ENCODE measurements at regions not wholly inside any gene's neighbourhood (a gene's known extent, or its start where the extent isn't known, plus 50 kb on each side); places are given as distances from the start of the nearest gene placed in this dataset.

GRCh38 chrX:150257353-150258175 lies 105.6 kb upstream of the MAMLD1 start:
- TF ChIP-seq CTCF (conservative IDR thresholded peaks at IDR 0.05; ENCODE audit: low read depth, low read length) (no peak), EZH2phosphoT487 (IDR thresholded peaks at IDR 0.05; ENCODE audit: borderline replicate concordance, low read length) (no peak), EZH2 (IDR thresholded peaks at IDR 0.05; ENCODE audit: low read length, unreplicated experiment) (no peak)

All from PC-3 (cell line).